Activated CD8-positive, alpha-beta T cell treated with anti-CD3 and anti-CD28 coated beads for 36 hours (primary cell): ENCODE measurements at regions not wholly inside any gene's neighbourhood (a gene's known extent, or its start where the extent isn't known, plus 50 kb on each side); places are given as distances from the start of the nearest gene placed in this dataset.

ENCODE experiments used
- ATAC-seq: fragments of 200-7000 bp; cut with Tn5 transposase; one replicate; pipeline ENCODE4 v1.10.0; 2021; ENCODE audit warnings: mild to moderate bottlenecking, moderate library complexity
- CTCF ChIA-PET: fragments of 350-600 bp; sonication (Branson Sonifier 250); formaldehyde crosslinking; loops from one replicate; lab custom pipeline; 2021; ENCODE audit warnings: antibody characterized with exemption; lab: Charles Lee
- POLR2A ChIA-PET: fragments of 350-600 bp; sonication (Branson Sonifier 250); formaldehyde crosslinking; loops from one replicate; lab custom pipeline; 2021; ENCODE audit warnings: antibody characterized with exemption; lab: Charles Lee
- DNase-seq: peaks from one replicate; pipeline ENCODE4 v3.0.0-alpha.2; 2020
- H3K27ac Mint-ChIP-seq: one replicate; pipeline ENCODE4 v1.8.0; 2021; ENCODE audit warnings: mild to moderate bottlenecking, mixed read lengths
- H3K27me3 Mint-ChIP-seq: one replicate; pipeline ENCODE4 v1.8.0; 2021; ENCODE audit warnings: mixed read lengths
- H3K36me3 Mint-ChIP-seq: one replicate; pipeline ENCODE4 v1.8.0; 2021; ENCODE audit warnings: low read depth, mixed read lengths
- H3K4me1 Mint-ChIP-seq: one replicate; pipeline ENCODE4 v1.8.0; 2021; ENCODE audit warnings: low read depth, mixed read lengths
- H3K4me3 Mint-ChIP-seq: one replicate; pipeline ENCODE4 v1.8.0; 2021; ENCODE audit warnings: mild to moderate bottlenecking, moderate library complexity, mixed read lengths
- H3K9me3 Mint-ChIP-seq: one replicate; pipeline ENCODE4 v1.8.0; 2021; ENCODE audit warnings: mixed read lengths
- CTCF ChIP-seq: fragments of 200-600 bp; IDR thresholded peaks from one replicate; pipeline ENCODE4 v1.8.0; 2022; ENCODE audit warnings: antibody characterized with exemption, mild to moderate bottlenecking
- intact Hi-C: fragments of 100-400 bp; cut with micrococcal nuclease; formaldehyde crosslinking; loops from one replicate; pipeline ENCODE4 v1.10.0; 2022

DNA sequence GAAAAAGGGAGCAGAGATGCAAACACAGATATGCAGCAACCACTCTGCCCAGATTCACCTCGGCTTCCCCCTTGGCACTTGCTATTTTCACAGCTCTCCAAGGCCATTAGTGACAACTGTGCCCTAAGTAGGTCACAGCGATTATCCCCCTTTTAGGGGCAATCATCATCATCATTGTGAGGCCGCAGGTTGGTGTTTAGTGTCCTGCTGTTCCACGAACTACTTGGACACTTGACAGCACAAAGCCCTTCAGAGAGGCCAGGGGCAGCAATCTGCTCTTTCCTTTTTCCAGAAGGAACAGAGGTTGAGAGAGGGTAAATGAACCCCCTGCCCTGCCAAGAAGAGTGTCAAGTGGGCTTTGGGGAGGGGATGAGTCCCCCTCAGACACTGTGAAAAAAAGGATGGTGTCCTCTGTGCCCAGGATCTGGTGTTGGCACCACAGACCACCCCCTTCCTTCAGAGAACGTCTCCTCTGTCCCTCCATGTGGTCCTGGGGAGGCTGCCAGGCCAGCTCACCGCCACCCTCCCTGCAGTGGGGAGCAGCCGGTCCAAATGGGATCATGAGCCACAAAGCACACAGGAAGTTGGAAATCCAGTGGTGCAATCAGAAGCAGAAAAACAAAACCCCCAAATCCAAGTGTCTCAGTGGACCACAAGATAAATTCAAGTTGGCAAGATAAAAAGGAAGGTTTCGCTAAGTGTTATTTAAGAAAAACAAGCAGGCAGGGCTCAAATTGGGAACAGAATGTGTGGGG lies 78.4 kb upstream of the MED9 start:
- intact Hi-C loops: no loop called here
- H3K4me1 Mint-ChIP-seq: peaks cover 26% of the 10 kb centered on the region
- no peak overlapping the region for H3K27ac Mint-ChIP-seq
- POLR2A ChIA-PET: no interaction called here
- no peak for ATAC-seq
- H3K4me3 Mint-ChIP-seq: no peak overlapping the region
- H3K9me3 Mint-ChIP-seq: no peaks in the 10 kb centered on the region
- TF ChIP-seq CTCF: no peak
- DNase-seq: no peak
- H3K27me3 Mint-ChIP-seq: no peaks in the 10 kb centered on the region
- CTCF ChIA-PET: no interaction called here
- H3K36me3 Mint-ChIP-seq: no peaks in the 10 kb centered on the region

GRCh38 chr17:17398943-17399926 lies 77.6 kb upstream of the MED9 start:
- ATAC-seq (no peak), DNase-seq (no peak)
- no peak for TF ChIP-seq CTCF
- intact Hi-C loops: no loop called here
- Mint-ChIP-seq H3K9me3 (no peaks in the 10 kb centered on the region), H3K36me3 (no peaks in the 10 kb centered on the region), H3K27me3 (no peaks in the 10 kb centered on the region), H3K27ac (no peak overlapping the region), H3K4me1 (peaks cover 31% of the 10 kb centered on the region), H3K4me3 (no peak overlapping the region)
- ChIA-PET CTCF (no interaction called here), POLR2A (interaction anchor here (1.3 kb wide), 1 partner anchor 8 kb away, joined by 3 read pairs; no protein-coding TSS in a partner anchor)

DNA sequence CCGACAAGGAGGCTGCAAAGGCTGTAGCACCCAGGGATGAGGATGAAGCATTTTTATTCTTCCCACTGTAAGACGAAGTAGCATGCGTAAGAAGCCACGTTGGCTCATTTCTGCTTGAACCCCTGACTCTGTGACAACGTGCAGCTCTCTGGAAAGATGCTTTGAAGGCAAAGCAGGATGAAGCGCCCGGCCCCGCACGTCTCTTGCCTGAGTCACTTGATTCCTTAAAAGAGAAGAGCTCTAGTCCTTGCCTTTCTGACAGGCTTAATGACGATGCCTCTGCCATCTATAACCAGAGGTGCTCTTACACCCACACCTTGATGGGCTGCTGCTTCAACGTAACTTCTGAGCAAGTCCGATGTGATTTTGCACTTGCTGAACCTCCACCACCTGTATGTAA lies 76.7 kb upstream of the MED9 start:
- Mint-ChIP-seq H3K9me3 (no peaks in the 10 kb centered on the region), H3K36me3 (no peaks in the 10 kb centered on the region), H3K27me3 (no peaks in the 10 kb centered on the region), H3K27ac (no peak overlapping the region), H3K4me1 (peaks cover 37% of the 10 kb centered on the region), H3K4me3 (no peak overlapping the region)
- ChIA-PET CTCF (no interaction called here), POLR2A (interaction anchor here (1.3 kb wide), 1 partner anchor 8 kb away, joined by 3 read pairs; no protein-coding TSS in a partner anchor)
- ATAC-seq: no peak
- no peak for DNase-seq
- intact Hi-C loops: no loop called here
- TF ChIP-seq CTCF: no peak

GRCh38 chr17:17400566-17401184 lies 76.1 kb upstream of the MED9 start:
- H3K27me3 Mint-ChIP-seq: no peaks in the 10 kb centered on the region
- no peak for ATAC-seq
- CTCF ChIA-PET: no interaction called here
- POLR2A ChIA-PET: interaction anchor here (0.6 to 1.3 kb wide), 2 partner anchors 9 to 190 kb away, joined by 3 read pairs; no protein-coding TSS in a partner anchor
- H3K36me3 Mint-ChIP-seq: no peaks in the 10 kb centered on the region
- no peak for DNase-seq
- H3K4me3 Mint-ChIP-seq: no peak overlapping the region
- TF ChIP-seq CTCF: no peak
- peaks cover 43% of the 10 kb centered on the region for H3K4me1 Mint-ChIP-seq
- intact Hi-C loops: no loop called here
- H3K27ac Mint-ChIP-seq: no peak overlapping the region
- no peaks in the 10 kb centered on the region for H3K9me3 Mint-ChIP-seq
